Thyroid gland (tissue), 4 donors: ENCODE measurements at regions not wholly inside any gene's neighbourhood (a gene's known extent, or its start where the extent isn't known, plus 50 kb on each side); places are given as distances from the start of the nearest gene placed in this dataset.

ENCODE experiments used
- DNase-seq, 2 donors: peaks; one replicate each; pipeline ENCODE4 v3.0.0-alpha.2; 2019
- H3K27ac ChIP-seq, 3 donors: fragments of 200-600 bp; sonication (generic); 1 replicate in 2 of 3; 2 replicates in 1 of 3; pipeline ENCODE4 v1.5.1; 2016 to 2019; ENCODE audit warnings: mild to moderate bottlenecking in 1 of 3, moderate library complexity in 1 of 3
- H3K27me3 ChIP-seq: fragments of 200-600 bp; sonication (generic); one replicate; pipeline ENCODE4 v1.5.1; 2019
- H3K36me3 ChIP-seq, 2 donors: fragments of 200-600 bp; sonication (generic); one replicate each; pipeline ENCODE4 v1.5.1; 2016 to 2019
- H3K4me1 ChIP-seq, 2 donors: fragments of 200-600 bp; sonication (generic); one replicate each; pipeline ENCODE4 v1.5.1; 2017 to 2019
- H3K4me3 ChIP-seq, 3 donors: fragments of 200-600 bp; sonication (generic); replicated peaks in 1 of 3; 1 replicate in 2 of 3; 2 replicates in 1 of 3; pipeline ENCODE4 v1.5.1; 2016; ENCODE audit warnings: mild to moderate bottlenecking in 1 of 3
- H3K9me3 ChIP-seq: fragments of 200-600 bp; sonication (generic); one replicate; pipeline ENCODE4 v1.5.1; 2017
- CTCF ChIP-seq, 6 experiments: fragments of 200-600 bp in 3 of 6; fragments of 450-650 bp in 3 of 6; sonication (generic) in 3 of 6; IDR thresholded peaks; one replicate each; pipeline ENCODE4 v1.5.1; 2016 to 2019; ENCODE audit warnings: antibody characterized with exemption in 6 of 6, mild to moderate bottlenecking in 2 of 6, inconsistent platforms in 1 of 6, moderate library complexity in 1 of 6
- POLR2A ChIP-seq, 2 donors: fragments of 450-650 bp; IDR thresholded peaks; one replicate each; pipeline ENCODE4 v1.6.1; 2017; ENCODE audit warnings: antibody characterized with exemption in 2 of 2, mild to moderate bottlenecking in 2 of 2, moderate library complexity in 1 of 2
- WGBS, 2 donors: methylation state at CpG; one replicate each; pipeline ENCODE4 v1.1.5; 2017; 5-methylcytosine and 5-hydroxymethylcytosine counted together
- intact Hi-C: fragments of 100-400 bp; cut with DNase I; formaldehyde crosslinking; loops from one replicate; pipeline ENCODE4 v1.15.1; 2023

- no peaks in the 10 kb centered on the region for H3K27me3 ChIP-seq
- no peaks in the 10 kb centered on the region for H3K9me3 ChIP-seq
- DNase-seq, result no peak
- no peaks in the 10 kb centered on the region for H3K4me1 ChIP-seq
- H3K4me3 ChIP-seq, result no peak overlapping the region
- intact Hi-C loops, result no loop called here
- 50 to 51% methylated on average over 3 of the region's 3 CpGs for WGBS, 2 donors
- TF ChIP-seq CTCF (IDR thresholded peaks at IDR 0.05), result no peak
- no peak for TF ChIP-seq POLR2A (IDR thresholded peaks at IDR 0.05)
- H3K27ac ChIP-seq, result no peak overlapping the region
- no peaks in the 10 kb centered on the region for H3K36me3 ChIP-seq
Measured at GRCh38 chr21:20250337-20250736, 747.9 kb upstream of the NCAM2 start.

- no peak for DNase-seq
- TF ChIP-seq CTCF (IDR thresholded peaks at IDR 0.05), result no peak
- no peak for TF ChIP-seq POLR2A (IDR thresholded peaks at IDR 0.05)
- H3K27me3 ChIP-seq, result no peaks in the 10 kb centered on the region
- WGBS, 2 donors, result 91 to 93% methylated on average over 3 of the region's 3 CpGs
- no peaks in the 10 kb centered on the region for H3K4me1 ChIP-seq
- no peak overlapping the region for H3K4me3 ChIP-seq
- H3K27ac ChIP-seq, result no peak overlapping the region
- no peaks in the 10 kb centered on the region for H3K9me3 ChIP-seq
- intact Hi-C loops, result no loop called here
- no peaks in the 10 kb centered on the region for H3K36me3 ChIP-seq
Measured at GRCh38 chr21:20253261-20253660, 744.9 kb upstream of the NCAM2 start.

GRCh38 chr21:20254964-20255363, 743.2 kb upstream of the NCAM2 start:
- WGBS, 2 donors, result 92 to 95% methylated on average over 4 of the region's 4 CpGs
- intact Hi-C loops, result no loop called here

GRCh38 chr21:20257052-20257740, 741.0 kb upstream of the NCAM2 start:
- H3K27ac ChIP-seq, result no peak overlapping the region
- no peak for DNase-seq
- TF ChIP-seq POLR2A (IDR thresholded peaks at IDR 0.05) (no peak), CTCF (IDR thresholded peaks at IDR 0.05) (no peak)
- WGBS, 2 donors, result 90 to 93% methylated on average over 4 of the region's 4 CpGs
- no peaks in the 10 kb centered on the region for H3K4me1 ChIP-seq
- H3K9me3 ChIP-seq, result no peaks in the 10 kb centered on the region
- no peaks in the 10 kb centered on the region for H3K36me3 ChIP-seq
- no peak overlapping the region for H3K4me3 ChIP-seq
- intact Hi-C loops, result no loop called here
- no peaks in the 10 kb centered on the region for H3K27me3 ChIP-seq

More at GRCh38 chr21:20254964-20255363, 743.2 kb upstream of the NCAM2 start:
- no peaks in the 10 kb centered on the region for H3K36me3 ChIP-seq
- H3K27ac ChIP-seq, result no peak overlapping the region
- H3K4me3 ChIP-seq, result no peak overlapping the region
- TF ChIP-seq CTCF (IDR thresholded peaks at IDR 0.05), result no peak
- no peak for TF ChIP-seq POLR2A (IDR thresholded peaks at IDR 0.05)
- H3K4me1 ChIP-seq, result no peaks in the 10 kb centered on the region
- DNase-seq, result no peak
- no peaks in the 10 kb centered on the region for H3K27me3 ChIP-seq
- H3K9me3 ChIP-seq, result no peaks in the 10 kb centered on the region

- 9 to 12% methylated on average over 2 of the region's 2 CpGs for WGBS, 2 donors
- intact Hi-C loops, result no loop called here
Measured at GRCh38 chr21:20258542-20258941, 739.7 kb upstream of the NCAM2 start.

More at GRCh38 chr21:20258542-20258941, 739.7 kb upstream of the NCAM2 start:
- Histone ChIP-seq H3K27ac (no peak overlapping the region), H3K4me1 (no peaks in the 10 kb centered on the region), H3K27me3 (no peaks in the 10 kb centered on the region), H3K9me3 (no peaks in the 10 kb centered on the region), H3K36me3 (no peaks in the 10 kb centered on the region), H3K4me3 (no peak overlapping the region)
- no peak for TF ChIP-seq CTCF (IDR thresholded peaks at IDR 0.05)
- no peak for TF ChIP-seq POLR2A (IDR thresholded peaks at IDR 0.05)
- no peak for DNase-seq
